Kasumi-1 (cell line): ENCODE measurements at regions not wholly inside any gene's neighbourhood (a gene's known extent, or its start where the extent isn't known, plus 50 kb on each side); places are given as distances from the start of the nearest gene placed in this dataset.
"Not testable (repeated sequence)": the region's sequence is repeated elsewhere in the genome, so short reads cannot be mapped to it uniquely, and the experiment has no call there.

Source experiments
- DNase-seq, 2 experiments: peaks; one replicate each; lab custom pipeline; 2025; lab: John Stamatoyannopoulos, UW

DNA sequence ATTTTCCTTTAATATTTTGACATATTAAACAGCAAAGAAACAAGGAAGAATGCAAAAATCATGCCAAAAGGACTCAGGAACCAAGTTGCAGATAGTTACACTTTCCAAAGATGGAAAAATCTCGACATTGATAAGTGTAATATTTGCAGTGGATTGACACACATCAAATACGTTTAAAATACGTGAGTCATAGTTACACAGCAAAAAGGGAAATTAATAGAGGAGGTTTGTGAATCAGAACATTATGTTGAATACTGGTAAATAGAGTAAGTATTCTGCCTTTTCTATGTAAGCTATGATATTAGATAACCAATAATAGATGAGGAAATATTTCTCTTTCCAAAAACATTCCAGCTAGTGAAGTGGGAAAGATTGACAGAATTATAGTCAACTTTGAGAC, 1761.3 kb upstream of the IGFBP7 start:
- DNase-seq: no peak

- no peak for DNase-seq
Measured at GRCh38 chr4:58849026-58849425, 1738.8 kb upstream of the IGFBP7 start.

DNA sequence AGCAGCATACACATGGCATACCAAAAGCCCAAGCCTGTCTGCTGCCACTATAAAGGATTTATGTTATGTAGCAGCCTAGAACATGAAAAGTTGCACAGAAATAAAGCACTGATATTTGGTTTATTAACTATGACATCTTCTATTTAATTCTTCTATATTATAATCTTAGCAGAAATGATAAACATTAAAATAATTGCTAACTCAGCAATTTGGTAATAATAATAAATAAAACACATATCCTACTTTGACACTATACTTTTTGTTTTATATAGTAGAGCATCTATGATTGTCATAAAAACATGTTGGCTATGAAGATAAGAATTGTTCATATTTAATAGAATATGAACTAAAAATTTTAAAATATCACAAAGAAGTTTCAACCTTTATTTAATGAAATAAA, 1733.3 kb upstream of the IGFBP7 start:
- DNase-seq: no peak

DNA sequence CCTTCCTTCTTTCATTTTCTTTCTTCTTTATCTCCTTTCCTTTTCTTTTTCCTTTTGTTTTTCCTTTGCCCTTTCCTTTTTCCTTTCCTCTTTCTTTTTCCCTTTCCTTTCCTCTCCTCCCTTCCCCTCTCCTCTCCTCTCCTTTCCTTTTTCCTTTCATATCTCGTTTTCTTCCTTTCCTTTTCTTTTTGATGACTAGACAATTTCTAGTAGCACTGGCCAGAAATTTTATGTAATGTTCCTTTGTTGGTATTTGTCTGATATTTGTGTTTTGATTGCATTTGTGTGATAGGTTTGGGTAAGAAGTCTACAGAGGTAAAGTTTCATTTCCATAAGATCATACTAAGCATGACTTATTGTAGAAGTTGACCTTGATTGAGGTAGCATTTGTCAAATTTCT, 1722.9 kb upstream of the IGFBP7 start:
- DNase-seq: no peak

DNA sequence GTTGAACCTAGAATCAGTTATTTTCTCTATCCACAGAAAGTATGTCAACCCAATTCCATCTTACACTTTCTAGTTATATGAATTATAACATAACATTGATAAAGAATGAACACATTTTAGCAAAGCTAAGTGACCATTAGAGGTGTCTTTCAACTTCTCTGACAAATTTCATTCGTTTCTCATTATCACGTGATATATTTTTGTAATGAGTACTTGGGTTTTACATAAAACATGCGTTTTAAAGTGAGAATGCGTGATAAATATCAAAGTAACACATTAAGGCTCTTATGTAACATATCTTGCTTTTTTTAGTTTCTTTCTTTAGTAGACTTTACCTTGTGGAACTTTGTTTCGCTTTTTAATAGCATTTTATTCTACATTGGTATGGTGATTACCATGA, 1715.1 kb upstream of the IGFBP7 start:
- DNase-seq: no peak

- not testable (repeated sequence) for DNase-seq
Measured at GRCh38 chr4:58818560-58818959, 1708.4 kb upstream of the IGFBP7 start.

- DNase-seq: no peak
Measured at GRCh38 chr4:58809948-58810347, 1699.8 kb upstream of the IGFBP7 start.

DNA sequence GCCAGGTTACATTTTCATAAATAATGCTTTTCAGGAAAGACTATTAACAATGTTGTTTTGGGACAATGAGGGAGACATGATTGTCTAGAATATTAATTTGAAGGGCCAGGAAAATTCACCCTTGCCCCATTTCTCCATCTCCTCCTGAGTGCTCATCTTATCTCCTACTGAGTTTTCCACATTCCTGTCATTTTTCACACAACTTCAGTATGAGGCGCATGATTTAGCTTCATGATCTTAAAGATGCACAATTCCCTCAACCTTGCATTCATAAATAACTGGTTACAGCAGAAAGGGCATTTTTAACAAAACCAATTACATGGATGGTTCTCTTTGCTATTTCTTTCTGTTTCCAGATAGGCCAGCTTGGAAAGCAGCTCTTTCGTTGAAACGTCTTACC, 1699.2 kb upstream of the IGFBP7 start:
- no peak for DNase-seq

DNA sequence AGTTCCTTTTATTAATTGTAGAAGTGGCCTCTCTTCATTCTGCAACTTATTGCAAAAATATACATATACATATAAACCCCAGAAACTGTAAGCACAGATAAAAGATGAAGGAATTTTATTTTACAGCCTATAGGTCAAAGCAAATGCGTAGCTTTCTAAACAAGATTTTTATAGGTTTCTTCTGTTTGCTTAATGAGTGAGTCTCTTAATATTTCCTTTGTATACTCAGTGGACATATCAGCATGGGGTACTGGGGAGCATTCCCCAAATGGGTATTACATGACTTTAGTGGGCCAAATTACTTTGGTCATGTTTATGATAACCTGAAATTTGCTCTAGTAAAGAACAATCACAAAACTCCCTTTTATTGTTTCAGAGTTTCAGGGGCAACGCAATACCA, 1698.6 kb upstream of the IGFBP7 start:
- no peak for DNase-seq

DNA sequence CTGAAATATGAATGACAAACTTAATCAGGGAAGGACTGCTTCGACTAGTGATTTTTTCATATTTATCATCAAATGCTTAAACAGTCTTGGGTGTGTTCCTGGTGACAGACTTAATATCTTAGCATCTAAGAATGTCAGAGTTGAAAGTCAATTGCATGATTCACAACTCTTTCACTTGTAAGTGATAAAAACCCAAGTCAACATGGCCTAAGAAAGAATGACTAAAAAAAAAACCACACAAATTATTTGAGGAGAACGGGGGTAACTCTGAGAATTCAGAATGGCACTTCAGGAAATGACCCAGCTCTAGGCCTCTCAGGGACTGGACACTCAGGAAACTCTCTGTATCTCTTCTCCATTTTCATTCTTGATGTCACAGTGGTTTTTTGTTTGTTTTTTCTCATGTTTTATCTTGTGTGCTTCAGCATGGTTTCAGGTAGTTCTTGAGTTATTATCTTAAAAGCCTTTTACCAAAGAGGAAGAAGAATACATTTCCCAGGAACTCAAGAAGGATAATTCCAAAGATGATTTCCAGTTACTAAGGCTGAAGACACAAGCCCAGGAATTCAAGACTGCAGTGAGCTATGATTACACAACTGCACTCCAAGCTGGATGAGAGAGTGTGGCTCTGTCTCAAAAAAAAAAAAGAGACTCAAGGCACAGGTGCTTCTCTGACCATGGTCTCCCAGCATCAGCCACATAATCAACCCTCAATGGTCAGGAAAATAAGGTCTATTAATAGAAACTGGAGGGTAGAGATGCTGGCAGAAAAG, 1697.8 kb upstream of the IGFBP7 start:
- no peak for DNase-seq

- DNase-seq: no peak
Measured at GRCh38 chr4:58776627-58777026, 1666.4 kb upstream of the IGFBP7 start.

- no peak for DNase-seq
Measured at GRCh38 chr4:58767598-58767997, 1657.4 kb upstream of the IGFBP7 start.

DNA sequence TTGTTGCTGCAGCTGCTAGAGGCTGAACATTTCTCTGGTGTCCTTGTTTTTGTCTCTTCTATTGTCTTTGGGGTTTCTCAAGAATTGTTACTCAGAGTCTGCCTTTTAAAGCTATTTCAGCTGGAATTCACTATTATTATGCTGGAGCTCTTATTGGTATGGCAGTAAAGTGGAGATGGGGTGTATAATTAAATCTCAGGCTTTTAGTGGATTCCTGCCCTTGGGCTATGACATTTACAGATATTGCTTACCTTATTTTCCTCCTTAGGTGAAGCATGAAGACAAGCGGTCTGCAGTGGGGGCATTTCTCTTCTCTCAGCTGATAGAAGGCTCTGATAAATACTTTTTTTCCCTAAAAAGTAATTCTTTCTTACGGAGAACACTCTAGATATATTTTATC, 1656.6 kb upstream of the IGFBP7 start:
- no peak for DNase-seq

GRCh38 chr4:58761563-58761962, 1651.4 kb upstream of the IGFBP7 start:
- DNase-seq: no peak

GRCh38 chr4:58760737-58761136, 1650.6 kb upstream of the IGFBP7 start:
- no peak for DNase-seq

DNA sequence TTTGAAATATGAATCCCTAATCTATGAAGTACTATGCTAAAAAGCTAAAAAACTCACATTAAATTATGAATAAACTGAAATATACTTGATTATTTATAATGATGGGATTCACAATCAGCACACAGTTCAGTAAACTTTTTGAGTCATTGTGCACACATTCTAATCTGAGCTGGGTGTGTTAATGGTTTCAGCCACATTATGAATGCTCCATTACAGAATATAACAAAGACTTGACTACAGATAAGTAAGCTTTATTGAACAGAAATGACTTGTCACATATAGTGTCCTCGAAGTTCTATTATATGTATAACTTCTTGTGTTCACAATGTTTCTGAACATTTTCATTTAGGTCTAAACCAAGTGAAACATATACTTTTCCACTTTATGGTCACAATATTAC, 1649.9 kb upstream of the IGFBP7 start:
- DNase-seq: no peak

DNA sequence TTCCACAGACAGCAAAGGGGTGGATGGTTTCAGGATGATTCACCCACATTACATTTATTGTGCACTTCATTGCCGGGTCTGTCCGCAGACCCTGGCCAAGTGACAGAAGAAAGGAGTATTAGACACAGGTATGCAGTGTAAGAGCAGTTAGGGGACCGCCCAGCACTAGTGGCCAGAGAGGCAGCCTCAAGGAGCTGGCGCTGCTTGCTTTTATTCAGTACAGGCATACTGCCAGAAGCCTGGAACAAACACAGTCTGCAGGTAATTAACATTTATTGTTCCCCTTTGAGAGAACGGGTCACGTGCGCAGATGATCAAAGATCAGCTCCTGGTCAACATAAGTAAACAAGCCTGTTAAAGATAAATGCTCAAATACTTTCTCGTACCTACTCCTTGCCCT, 1639.0 kb upstream of the IGFBP7 start:
- DNase-seq: no peak

GRCh38 chr4:58740897-58741296, 1630.7 kb upstream of the IGFBP7 start:
- no peak for DNase-seq

DNA sequence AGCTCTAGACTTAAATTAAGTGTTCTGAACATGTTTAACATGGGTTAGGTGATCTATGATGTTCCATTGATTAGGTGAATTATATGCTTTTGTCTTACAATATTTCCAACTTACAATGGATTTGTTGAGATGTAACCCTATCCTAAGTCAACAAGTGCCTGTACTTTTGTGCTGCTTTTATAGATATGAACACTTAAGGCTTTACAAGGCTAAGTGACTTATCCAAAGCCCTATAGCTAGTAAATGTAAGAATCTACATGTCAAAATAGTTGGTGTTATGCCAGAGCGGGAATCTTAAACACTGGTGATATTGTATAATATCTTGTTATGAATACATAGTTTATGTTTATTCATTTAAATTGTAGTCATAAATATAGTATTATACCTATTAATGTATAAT, 1629.1 kb upstream of the IGFBP7 start:
- no peak for DNase-seq

- no peak for DNase-seq
Measured at GRCh38 chr4:58738375-58738774, 1628.2 kb upstream of the IGFBP7 start.

GRCh38 chr4:58734030-58734674, 1624.0 kb upstream of the IGFBP7 start:
- no peak for DNase-seq

DNA sequence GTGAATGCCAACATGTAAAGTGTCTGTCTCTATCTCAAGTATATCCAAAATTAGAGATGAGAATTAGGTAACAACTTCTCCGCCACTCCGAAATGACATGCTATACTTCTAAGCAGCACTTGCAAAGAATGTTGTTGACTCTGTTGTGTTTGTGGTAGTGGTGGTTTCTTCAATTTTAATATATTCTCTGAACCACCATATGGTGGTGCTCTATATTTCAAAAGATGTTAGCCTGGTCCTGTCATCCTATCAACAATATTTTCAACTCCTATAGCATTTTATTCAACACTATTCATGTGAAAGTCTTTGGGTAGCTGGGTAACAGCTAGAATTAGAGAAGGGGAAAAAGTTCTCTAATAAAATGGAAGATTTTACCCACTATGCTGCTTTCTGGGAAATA, 1622.8 kb upstream of the IGFBP7 start:
- peak; percentile 53 to 69 for DNase-seq

DNA sequence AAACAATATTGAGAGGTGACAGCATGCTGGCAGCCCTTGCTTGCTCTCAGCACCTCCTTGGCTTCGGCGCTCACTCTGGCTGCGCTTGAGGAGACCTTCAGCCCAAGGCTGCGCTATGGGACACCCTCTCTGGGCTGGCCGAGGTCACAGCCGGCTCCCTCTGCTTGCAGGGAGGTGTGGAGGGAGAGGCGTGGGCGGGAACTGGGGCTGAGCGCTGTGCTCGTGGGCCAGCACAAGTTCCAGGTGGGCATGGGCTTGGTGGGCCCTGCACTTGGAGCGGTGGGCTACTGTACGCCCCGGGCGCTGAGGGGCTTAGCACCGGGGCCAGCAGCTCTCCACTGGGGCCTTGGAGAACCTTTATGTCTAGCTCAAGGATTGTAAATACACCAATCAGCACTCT, 1613.8 kb upstream of the IGFBP7 start:
- no peak for DNase-seq

DNA sequence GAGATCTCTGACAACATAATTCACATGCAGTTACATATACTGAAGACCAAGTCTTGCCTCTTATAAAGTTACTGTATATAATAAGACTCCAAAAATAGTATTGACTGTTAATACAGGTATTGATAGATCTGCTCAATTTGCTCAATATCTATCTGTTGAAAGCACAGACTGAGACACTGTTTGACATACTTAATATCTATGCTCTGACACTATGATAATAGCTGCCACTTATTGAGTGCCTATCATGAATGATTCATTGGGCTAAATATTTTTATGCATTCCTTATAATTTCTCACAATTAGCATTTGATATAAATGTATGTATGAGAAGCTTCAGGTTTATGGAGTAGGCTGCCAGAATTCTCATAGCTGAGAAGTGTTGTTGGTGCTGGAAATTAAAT, 1600.9 kb upstream of the IGFBP7 start:
- no peak for DNase-seq
